Activated CD4-positive, alpha-beta T cell treated with anti-CD3 and anti-CD28 coated beads, Interleukin-2, Interleukin-4, amounts not matched to agents 100 ng/mL and 50 ng/mL, durations not matched to agents 16 hours and 8 hours (primary cell): ENCODE measurements at regions not wholly inside any gene's neighbourhood (a gene's known extent, or its start where the extent isn't known, plus 50 kb on each side); places are given as distances from the start of the nearest gene placed in this dataset.

Experiments used
- DNase-seq: peaks from one replicate; pipeline ENCODE4 v3.0.0-alpha.2; 2020; ENCODE audit warnings: low spot score

- DNase-seq = no peak
These were observed 57.1 kb upstream of the RHOBTB1 start for GRCh38 chr10:61000769-61001730.

- DNase-seq = no peak
These were observed 54.9 kb upstream of the RHOBTB1 start for GRCh38 chr10:60998932-60999331.

- DNase-seq = no peak
These were observed 50.1 kb upstream of the RHOBTB1 start for GRCh38 chr10:60994128-60994527.
